KMS-11 (cell line): ENCODE measurements at regions not wholly inside any gene's neighbourhood (a gene's known extent, or its start where the extent isn't known, plus 50 kb on each side); places are given as distances from the start of the nearest gene placed in this dataset.

Experiments used
- H2AFZ ChIP-seq: fragments of 200-600 bp; sonication (generic); 2 replicates; pipeline ENCODE4 v1.6.1; 2016; ENCODE audit warnings: antibody characterized with exemption, mixed run types, low read depth
- H3K27ac ChIP-seq: fragments of 200-600 bp; sonication (generic); 2 replicates; pipeline ENCODE4 v1.6.1; 2016; ENCODE audit warnings: mild to moderate bottlenecking, mixed run types
- H3K27me3 ChIP-seq: fragments of 200-600 bp; sonication (generic); 2 replicates; pipeline ENCODE4 v1.6.1; 2017; ENCODE audit warnings: mild to moderate bottlenecking, low read depth, mixed run types, moderate library complexity; ENCODE audit not compliant: insufficient read depth
- H3K36me3 ChIP-seq: fragments of 200-600 bp; sonication (generic); 2 replicates; pipeline ENCODE4 v1.6.1; 2017; ENCODE audit warnings: mild to moderate bottlenecking, mixed run types; ENCODE audit not compliant: insufficient read depth
- H3K4me1 ChIP-seq: fragments of 200-600 bp; sonication (generic); 2 replicates; pipeline ENCODE4 v1.6.1; 2016; ENCODE audit warnings: mild to moderate bottlenecking, low read depth, mixed run types; ENCODE audit not compliant: poor library complexity, severe bottlenecking
- H3K4me2 ChIP-seq: fragments of 200-600 bp; sonication (generic); 2 replicates; pipeline ENCODE4 v1.7.0; 2016; ENCODE audit warnings: mild to moderate bottlenecking, mixed run types
- H3K4me3 ChIP-seq: fragments of 200-600 bp; sonication (generic); IDR thresholded peaks from 2 replicates; pipeline ENCODE4 v1.6.1; 2017; ENCODE audit warnings: low read depth, low read length, mixed read lengths; ENCODE audit not compliant: insufficient read depth
- H3K79me2 ChIP-seq: fragments of 200-600 bp; sonication (generic); 2 replicates; pipeline ENCODE4 v1.6.1; 2016; ENCODE audit warnings: low read depth, mixed run types; ENCODE audit not compliant: insufficient read depth
- H3K9ac ChIP-seq: fragments of 200-600 bp; sonication (generic); 2 replicates; pipeline ENCODE4 v1.6.1; 2016; ENCODE audit warnings: mild to moderate bottlenecking, mixed run types
- H4K20me1 ChIP-seq: fragments of 200-600 bp; sonication (generic); 2 replicates; pipeline ENCODE4 v1.6.1; 2016; ENCODE audit warnings: mild to moderate bottlenecking, mixed run types; ENCODE audit not compliant: insufficient read depth
- TF ChIP-seq, protein P1 (sequence below): fragments of 200-600 bp; sonication (generic); conservative IDR thresholded peaks from 2 replicates; pipeline ENCODE4 v1.6.1; 2017; ENCODE audit warnings: low read depth, mild to moderate bottlenecking, antibody characterized with exemption, low read length, moderate library complexity, mixed read lengths

DNA sequence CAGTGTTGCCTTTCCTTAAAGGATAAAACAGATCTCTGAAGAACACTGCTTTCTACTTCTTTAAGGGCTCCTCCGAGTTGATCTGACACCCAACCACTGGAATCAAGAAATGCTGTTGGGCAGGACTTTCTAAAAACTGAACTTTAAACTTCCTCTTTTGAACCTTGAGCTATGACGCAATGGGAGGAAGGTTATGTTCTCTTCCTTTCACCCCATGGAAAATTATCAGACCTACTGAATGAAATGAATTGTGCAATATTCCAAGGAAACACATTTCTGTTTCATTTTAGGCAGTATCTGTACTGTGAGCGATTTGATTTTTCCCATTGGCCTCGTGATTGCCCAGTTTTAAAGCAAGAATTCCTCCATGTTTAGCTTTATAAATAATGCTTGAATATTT lies 206.0 kb upstream of the PRR16 start:
- Histone ChIP-seq H3K27ac (no peak overlapping the region), H3K4me2 (no peak overlapping the region), H3K4me3 (no peak overlapping the region), H3K79me2 (no peaks in the 10 kb centered on the region), H3K4me1 (no peaks in the 10 kb centered on the region), H4K20me1 (no peaks in the 10 kb centered on the region), H2AFZ (no peak overlapping the region), H3K36me3 (no peaks in the 10 kb centered on the region), H3K27me3 (no peaks in the 10 kb centered on the region), H3K9ac (no peak overlapping the region)
- TF ChIP-seq, protein P1, sequence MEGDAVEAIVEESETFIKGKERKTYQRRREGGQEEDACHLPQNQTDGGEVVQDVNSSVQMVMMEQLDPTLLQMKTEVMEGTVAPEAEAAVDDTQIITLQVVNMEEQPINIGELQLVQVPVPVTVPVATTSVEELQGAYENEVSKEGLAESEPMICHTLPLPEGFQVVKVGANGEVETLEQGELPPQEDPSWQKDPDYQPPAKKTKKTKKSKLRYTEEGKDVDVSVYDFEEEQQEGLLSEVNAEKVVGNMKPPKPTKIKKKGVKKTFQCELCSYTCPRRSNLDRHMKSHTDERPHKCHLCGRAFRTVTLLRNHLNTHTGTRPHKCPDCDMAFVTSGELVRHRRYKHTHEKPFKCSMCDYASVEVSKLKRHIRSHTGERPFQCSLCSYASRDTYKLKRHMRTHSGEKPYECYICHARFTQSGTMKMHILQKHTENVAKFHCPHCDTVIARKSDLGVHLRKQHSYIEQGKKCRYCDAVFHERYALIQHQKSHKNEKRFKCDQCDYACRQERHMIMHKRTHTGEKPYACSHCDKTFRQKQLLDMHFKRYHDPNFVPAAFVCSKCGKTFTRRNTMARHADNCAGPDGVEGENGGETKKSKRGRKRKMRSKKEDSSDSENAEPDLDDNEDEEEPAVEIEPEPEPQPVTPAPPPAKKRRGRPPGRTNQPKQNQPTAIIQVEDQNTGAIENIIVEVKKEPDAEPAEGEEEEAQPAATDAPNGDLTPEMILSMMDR: no peak

DNA sequence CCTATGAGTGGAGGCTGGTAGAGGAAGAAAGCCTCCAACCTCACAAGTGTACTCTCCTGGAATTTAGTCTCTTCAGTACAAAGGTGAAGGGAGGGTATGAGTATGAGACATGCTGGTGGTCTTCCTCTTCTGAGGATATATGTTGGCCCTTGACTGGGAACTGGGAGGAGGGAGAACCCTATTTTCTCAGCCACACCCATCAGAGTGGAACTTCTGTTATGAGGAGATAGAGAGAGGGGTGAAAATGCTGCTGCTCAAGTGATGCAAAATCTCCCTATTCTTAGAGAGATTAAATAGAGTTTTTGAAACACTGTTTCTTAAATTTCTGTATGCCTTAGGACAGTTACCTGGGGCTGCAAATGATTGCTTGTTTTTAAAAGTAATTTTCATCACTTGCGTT lies 203.4 kb upstream of the PRR16 start:
- Histone ChIP-seq H3K4me3 (no peak overlapping the region), H3K9ac (no peak overlapping the region), H4K20me1 (no peaks in the 10 kb centered on the region), H3K4me2 (no peak overlapping the region), H3K79me2 (no peaks in the 10 kb centered on the region), H3K27ac (no peak overlapping the region), H3K36me3 (no peaks in the 10 kb centered on the region), H3K4me1 (no peaks in the 10 kb centered on the region), H3K27me3 (no peaks in the 10 kb centered on the region), H2AFZ (no peak overlapping the region)
- TF ChIP-seq, protein P1: no peak

GRCh38 chr5:120270498-120270897 lies 193.6 kb upstream of the PRR16 start:
- H3K9ac ChIP-seq: no peak overlapping the region
- TF ChIP-seq, protein P1: no peak
- no peak overlapping the region for H2AFZ ChIP-seq
- H3K79me2 ChIP-seq: no peaks in the 10 kb centered on the region
- H3K4me2 ChIP-seq: no peak overlapping the region
- H3K27ac ChIP-seq: no peak overlapping the region
- no peak overlapping the region for H3K4me3 ChIP-seq
- H3K27me3 ChIP-seq: no peaks in the 10 kb centered on the region
- H4K20me1 ChIP-seq: no peaks in the 10 kb centered on the region
- H3K4me1 ChIP-seq: no peaks in the 10 kb centered on the region
- H3K36me3 ChIP-seq: no peaks in the 10 kb centered on the region

- no peak overlapping the region for H3K9ac ChIP-seq
- no peak overlapping the region for H3K4me2 ChIP-seq
- no peaks in the 10 kb centered on the region for H4K20me1 ChIP-seq
- TF ChIP-seq, protein P1: no peak
- no peaks in the 10 kb centered on the region for H3K79me2 ChIP-seq
- no peak overlapping the region for H3K4me3 ChIP-seq
- H3K36me3 ChIP-seq: no peaks in the 10 kb centered on the region
- no peak overlapping the region for H2AFZ ChIP-seq
- H3K4me1 ChIP-seq: no peaks in the 10 kb centered on the region
- H3K27me3 ChIP-seq: no peaks in the 10 kb centered on the region
- no peak overlapping the region for H3K27ac ChIP-seq
Observed at GRCh38 chr5:120293796-120294195, 170.3 kb upstream of the PRR16 start.
